ENCODE measurements at regions not wholly inside any gene's neighbourhood (a gene's known extent, or its start where the extent isn't known, plus 50 kb on each side); places are given as distances from the start of the nearest gene placed in this dataset.
A peak's percentile ranks its signal among the peaks of the same experiment; 100 is the strongest.

DNA sequence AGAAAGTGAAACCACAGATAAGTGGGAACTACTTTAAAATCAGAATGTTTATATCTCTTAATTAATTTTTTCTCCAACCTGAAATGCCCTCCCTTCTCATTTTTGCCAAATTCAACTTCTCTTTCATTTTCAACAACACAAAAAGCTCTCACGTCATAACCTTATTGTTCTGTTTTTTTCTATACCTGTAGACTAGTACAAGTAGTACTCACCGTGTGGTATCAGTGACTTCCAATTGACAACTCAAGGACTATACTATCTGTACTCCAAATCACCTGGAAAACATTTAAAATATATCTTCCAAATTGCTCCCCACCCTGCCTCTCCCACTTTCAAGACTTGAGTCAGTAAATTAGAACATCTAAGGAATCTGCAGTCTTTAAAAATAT lies 72.8 kb upstream of the ZNF280D start:
- TF ChIP-seq, protein P1, sequence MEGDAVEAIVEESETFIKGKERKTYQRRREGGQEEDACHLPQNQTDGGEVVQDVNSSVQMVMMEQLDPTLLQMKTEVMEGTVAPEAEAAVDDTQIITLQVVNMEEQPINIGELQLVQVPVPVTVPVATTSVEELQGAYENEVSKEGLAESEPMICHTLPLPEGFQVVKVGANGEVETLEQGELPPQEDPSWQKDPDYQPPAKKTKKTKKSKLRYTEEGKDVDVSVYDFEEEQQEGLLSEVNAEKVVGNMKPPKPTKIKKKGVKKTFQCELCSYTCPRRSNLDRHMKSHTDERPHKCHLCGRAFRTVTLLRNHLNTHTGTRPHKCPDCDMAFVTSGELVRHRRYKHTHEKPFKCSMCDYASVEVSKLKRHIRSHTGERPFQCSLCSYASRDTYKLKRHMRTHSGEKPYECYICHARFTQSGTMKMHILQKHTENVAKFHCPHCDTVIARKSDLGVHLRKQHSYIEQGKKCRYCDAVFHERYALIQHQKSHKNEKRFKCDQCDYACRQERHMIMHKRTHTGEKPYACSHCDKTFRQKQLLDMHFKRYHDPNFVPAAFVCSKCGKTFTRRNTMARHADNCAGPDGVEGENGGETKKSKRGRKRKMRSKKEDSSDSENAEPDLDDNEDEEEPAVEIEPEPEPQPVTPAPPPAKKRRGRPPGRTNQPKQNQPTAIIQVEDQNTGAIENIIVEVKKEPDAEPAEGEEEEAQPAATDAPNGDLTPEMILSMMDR (IDR thresholded peaks at IDR 0.05; ENCODE audit: low read depth, low read length), result no peak
- no peak overlapping the region; the same call in 1 of the 2 replicates for H3K4me3 ChIP-seq (ENCODE audit: low read depth, low read length)
- DNase-seq (ENCODE audit: low read depth, low spot score), result no peak
- H3K27me3 ChIP-seq (ENCODE audit: control insufficient read depth, insufficient read depth, low read length), result no peaks in the 10 kb centered on the region
- POLR2A ChIA-PET, result no interaction called here
- CTCF ChIA-PET, result interaction anchor here (2.2 kb wide), 1 partner anchor 16 kb away, joined by 7 read pairs; no protein-coding TSS in a partner anchor
- H3K27ac ChIP-seq (ENCODE audit: low read depth, low read length), result no peak overlapping the region
- H3K9me3 ChIP-seq (ENCODE audit: control insufficient read depth, insufficient read depth, low read length), result no peaks in the 10 kb centered on the region; the same call in 1 of the 2 replicates

DNA sequence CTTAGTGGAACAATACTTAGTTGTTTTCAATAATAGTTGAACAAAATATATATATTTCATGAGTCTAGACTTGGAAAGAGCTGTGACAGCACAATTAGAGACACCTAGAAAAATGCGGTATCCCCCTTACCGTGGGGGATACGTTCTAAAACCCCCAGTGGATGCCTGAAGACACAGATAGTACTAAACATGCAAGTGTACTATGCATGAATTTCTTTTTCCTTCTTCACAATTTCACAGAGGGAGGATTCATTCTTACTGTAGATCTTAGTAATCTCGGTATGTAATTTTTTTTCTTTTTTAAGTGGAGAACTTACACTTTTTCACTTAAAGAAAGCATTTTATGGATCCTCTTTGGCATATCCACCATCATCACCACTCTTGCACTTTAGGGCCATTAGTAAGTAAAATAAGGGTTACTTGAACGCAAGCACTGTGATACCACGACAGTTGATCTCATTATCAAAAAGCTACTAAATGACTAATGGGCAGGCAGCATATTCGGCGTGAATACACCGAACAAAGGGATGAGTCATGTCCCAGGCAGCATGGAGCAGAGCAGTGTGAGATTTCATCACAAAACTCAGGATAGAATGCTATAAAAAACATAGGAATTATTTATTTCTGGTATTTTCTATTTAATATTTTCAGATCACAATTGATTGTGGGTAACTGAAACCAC lies 72.3 kb upstream of the ZNF280D start:
- peak; percentile 43 for DNase-seq (ENCODE audit: low read depth, low spot score)
- ChIA-PET POLR2A (no interaction called here), CTCF (interaction anchor here (0.6 to 2.2 kb wide), 5 partner anchors 12 to 439 kb away, joined by 3 to 7 read pairs (median 3); no protein-coding TSS in a partner anchor)
- TF ChIP-seq, protein P1 (IDR thresholded peaks at IDR 0.05; ENCODE audit: low read depth, low read length), result no peak
- no peaks in the 10 kb centered on the region for H3K27me3 ChIP-seq (ENCODE audit: control insufficient read depth, insufficient read depth, low read length)
- H3K9me3 ChIP-seq (ENCODE audit: control insufficient read depth, insufficient read depth, low read length), result no peaks in the 10 kb centered on the region; the same call in 1 of the 2 replicates
- H3K27ac ChIP-seq (ENCODE audit: low read depth, low read length), result no peak overlapping the region
- peak overlapping the region; percentile 43 for H3K4me3 ChIP-seq (ENCODE audit: low read depth, low read length)

DNA sequence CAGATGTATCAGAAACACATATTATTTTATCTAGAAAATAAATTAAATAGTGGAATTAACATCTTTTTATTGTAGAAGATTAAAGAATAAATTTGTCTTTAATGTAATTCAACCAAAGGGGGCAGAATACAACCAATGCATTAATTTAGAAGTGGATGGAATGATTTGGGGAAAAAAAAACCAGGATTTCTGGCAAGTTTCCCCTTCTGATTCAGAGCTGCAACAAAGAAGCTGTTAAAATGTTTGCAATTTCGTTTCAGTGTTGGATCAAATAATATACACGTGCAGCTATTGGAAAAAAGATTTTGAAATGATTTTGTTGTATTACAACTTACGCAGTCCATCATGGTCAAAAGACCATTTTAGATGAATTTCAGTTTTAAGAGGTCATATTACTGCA lies 71.6 kb upstream of the ZNF280D start:
- no peak overlapping the region for H3K4me3 ChIP-seq (ENCODE audit: low read depth, low read length)
- ChIA-PET POLR2A (no interaction called here), CTCF (interaction anchor here (0.6 to 2.2 kb wide), 4 partner anchors 11 to 338 kb away, joined by 3 to 7 read pairs (median 3); no protein-coding TSS in a partner anchor)
- TF ChIP-seq, protein P1 (IDR thresholded peaks at IDR 0.05; ENCODE audit: low read depth, low read length), result 0 out of 2 replicates have a peak, but pooled peaks have one; percentile 2
- H3K27me3 ChIP-seq (ENCODE audit: control insufficient read depth, insufficient read depth, low read length), result no peaks in the 10 kb centered on the region
- H3K9me3 ChIP-seq (ENCODE audit: control insufficient read depth, insufficient read depth, low read length), result no peaks in the 10 kb centered on the region; the same call in 1 of the 2 replicates
- no peak overlapping the region for H3K27ac ChIP-seq (ENCODE audit: low read depth, low read length)
- DNase-seq (ENCODE audit: low read depth, low spot score), result no peak

DNA sequence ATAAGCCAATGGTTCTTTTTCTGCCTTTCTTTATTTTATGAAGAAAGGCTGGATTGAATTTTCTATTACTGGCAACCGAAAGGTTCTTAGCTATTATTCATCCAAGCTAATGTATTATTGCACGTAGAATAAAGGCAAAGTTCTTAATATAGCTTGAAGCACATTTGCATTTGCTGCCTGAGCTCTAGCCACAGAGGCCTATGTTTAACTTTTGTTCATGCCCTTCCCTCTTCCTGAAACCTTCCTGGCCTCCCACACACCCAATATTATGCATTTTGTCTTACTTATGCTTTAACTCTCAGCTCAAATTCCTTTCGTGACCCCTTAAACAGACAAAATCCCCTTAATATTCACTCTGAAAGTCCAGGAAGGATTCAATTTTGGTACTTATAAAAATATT lies 71.0 kb upstream of the ZNF280D start:
- no peaks in the 10 kb centered on the region for H3K27me3 ChIP-seq (ENCODE audit: control insufficient read depth, insufficient read depth, low read length)
- H3K27ac ChIP-seq (ENCODE audit: low read depth, low read length), result no peak overlapping the region
- no peaks in the 10 kb centered on the region; the same call in 1 of the 2 replicates for H3K9me3 ChIP-seq (ENCODE audit: control insufficient read depth, insufficient read depth, low read length)
- TF ChIP-seq, protein P1 (IDR thresholded peaks at IDR 0.05; ENCODE audit: low read depth, low read length), result no peak
- no peak for DNase-seq (ENCODE audit: low read depth, low spot score)
- H3K4me3 ChIP-seq (ENCODE audit: low read depth, low read length), result no peak overlapping the region
- ChIA-PET POLR2A (no interaction called here), CTCF (interaction anchor here (1.2 to 2.2 kb wide), 2 partner anchors 18 to 313 kb away, joined by 3 to 7 read pairs; no protein-coding TSS in a partner anchor)

DNA sequence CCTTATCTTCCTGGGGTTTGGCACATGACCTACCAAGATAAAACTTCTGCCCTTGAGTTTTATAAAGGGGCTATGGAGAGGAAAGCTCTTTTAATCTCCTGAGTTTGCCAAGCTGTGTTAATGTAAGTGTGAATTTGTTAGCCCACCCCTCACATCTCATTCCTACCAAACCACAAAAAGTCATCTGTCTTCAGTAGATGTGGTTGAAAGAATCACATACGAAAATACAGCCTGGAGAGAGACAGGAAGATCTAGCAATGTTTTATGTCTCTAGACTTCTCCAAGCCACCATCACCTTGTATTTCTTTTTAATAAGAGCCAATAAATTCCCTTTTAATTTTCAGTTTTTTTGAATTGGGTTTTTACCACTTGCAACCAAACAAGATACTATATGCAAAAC lies 68.9 kb upstream of the ZNF280D start:
- Histone ChIP-seq H3K27ac (ENCODE audit: low read depth, low read length) (no peak overlapping the region), H3K9me3 (ENCODE audit: control insufficient read depth, insufficient read depth, low read length) (no peaks in the 10 kb centered on the region), H3K27me3 (ENCODE audit: control insufficient read depth, insufficient read depth, low read length) (no peaks in the 10 kb centered on the region), H3K4me3 (ENCODE audit: low read depth, low read length) (no peak overlapping the region)
- TF ChIP-seq, protein P1 (IDR thresholded peaks at IDR 0.05; ENCODE audit: low read depth, low read length), result no peak
- CTCF ChIA-PET, result interaction anchor here (1.1 kb wide), 1 partner anchor 311 kb away, joined by 3 read pairs; no protein-coding TSS in a partner anchor
- DNase-seq (ENCODE audit: low read depth, low spot score), result no peak
- POLR2A ChIA-PET, result no interaction called here
